H1 (cell line): ENCODE measurements at regions not wholly inside any gene's neighbourhood (a gene's known extent, or its start where the extent isn't known, plus 50 kb on each side); places are given as distances from the start of the nearest gene placed in this dataset.

Source experiments
- CHD7 ChIP-seq: fragments of 300-600 bp; sonication (generic); IDR thresholded peaks from 2 replicates; pipeline ENCODE4 v1.7.1; 2012; ENCODE audit warnings: low read length, moderate library complexity, mild to moderate bottlenecking, inconsistent platforms; ENCODE audit not compliant: insufficient replicate concordance
- EGR1 ChIP-seq: IDR thresholded peaks from 2 replicates; pipeline ENCODE4 v1.6.1; 2011; ENCODE audit warnings: low read depth, low read length, borderline replicate concordance
- HDAC2 ChIP-seq, 2 experiments: fragments of 300-600 bp in 1 of 2; sonication (generic) in 1 of 2; IDR thresholded peaks; 2 replicates each; pipeline ENCODE4 v1.6.1; 2011 to 2012; ENCODE audit warnings: low read depth in 2 of 2, low read length in 2 of 2, mild to moderate bottlenecking in 2 of 2, moderate library complexity in 2 of 2, borderline replicate concordance in 1 of 2, inconsistent platforms in 1 of 2
- RAD21 ChIP-seq, 2 experiments: IDR thresholded peaks in 1 of 2; conservative IDR thresholded peaks in 1 of 2; 2 replicates each; pipeline ENCODE4 v1.6.1; 2011; ENCODE audit warnings: low read depth in 2 of 2, low read length in 2 of 2, improper control_type of control experiment in 1 of 2, inconsistent platforms in 1 of 2, mild to moderate bottlenecking in 1 of 2, moderate library complexity in 1 of 2
- SP1 ChIP-seq: IDR thresholded peaks from 2 replicates; pipeline ENCODE4 v1.6.1; 2011; ENCODE audit warnings: low read depth, low read length
- SUZ12 ChIP-seq: fragments of 200-600 bp; sonication (generic); IDR thresholded peaks from 2 replicates; pipeline ENCODE4 v1.6.1; 2012; ENCODE audit warnings: mild to moderate bottlenecking, inconsistent platforms, low read length, moderate library complexity, mixed read lengths

GRCh38 chrX:120751683-120752082 lies 121.8 kb upstream of the C1GALT1C1 start (continued):
- no peak for TF ChIP-seq CHD7
- no peak for TF ChIP-seq RAD21 (IDR thresholded peaks at IDR 0.05 in 1 of 2, conservative IDR thresholded peaks at IDR 0.05 in 1 of 2; ENCODE audit: low read depth in 2 of 2, low read length in 2 of 2)
- no peak for TF ChIP-seq SP1
- TF ChIP-seq HDAC2 (IDR thresholded peaks at IDR 0.05; ENCODE audit: borderline replicate concordance in 1 of 2, low read depth in 2 of 2, low read length in 2 of 2): no peak
- no peak for TF ChIP-seq SUZ12
- TF ChIP-seq EGR1: no peak
